GM21367 (cell line): ENCODE measurements at regions not wholly inside any gene's neighbourhood (a gene's known extent, or its start where the extent isn't known, plus 50 kb on each side); places are given as distances from the start of the nearest gene placed in this dataset.

Experiments used
- ATAC-seq: cut with Tn5 transposase; IDR thresholded peaks from one replicate; pipeline ENCODE4 v1.9.1; 2021; ENCODE audit not compliant: unreplicated experiment

DNA sequence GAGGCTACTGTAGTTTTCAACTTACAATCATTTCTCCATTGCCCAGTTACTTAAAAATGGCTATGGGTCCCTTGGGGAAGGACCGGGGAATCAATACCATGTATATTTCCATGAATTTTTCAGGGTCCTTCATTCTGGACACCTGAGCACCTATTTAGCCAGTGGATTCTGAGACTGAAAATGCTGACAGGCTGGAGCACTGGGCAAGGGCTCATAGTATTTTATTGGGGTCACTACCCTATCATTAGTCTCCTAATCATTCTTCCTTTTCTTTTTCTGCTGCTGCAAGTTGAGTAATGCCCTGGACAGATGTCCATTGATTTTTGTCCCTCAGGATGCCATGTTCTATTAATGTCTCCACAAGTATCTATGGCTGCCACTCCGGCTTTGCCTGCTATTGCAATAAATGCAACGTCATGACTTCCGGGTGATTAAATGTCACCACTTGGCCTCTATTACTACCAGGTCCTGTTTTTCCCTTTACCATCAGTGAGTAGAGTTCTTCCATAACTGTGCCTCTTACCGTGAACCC lies 279.3 kb upstream of the FBXL7 start:
- no peak for ATAC-seq

GRCh38 chr5:15215056-15215455 lies 284.9 kb upstream of the FBXL7 start:
- ATAC-seq: no peak

- no peak for ATAC-seq
Observed at GRCh38 chr5:15214010-15214409, 286.0 kb upstream of the FBXL7 start.

- no peak for ATAC-seq
Observed at GRCh38 chr5:15209053-15209762, 290.8 kb upstream of the FBXL7 start.

- no peak for ATAC-seq
Observed at GRCh38 chr5:15206133-15206532, 293.8 kb upstream of the FBXL7 start.

GRCh38 chr5:15203376-15203775 lies 296.6 kb upstream of the FBXL7 start:
- no peak for ATAC-seq

- no peak for ATAC-seq
Observed at GRCh38 chr5:15191012-15191411, 309.0 kb upstream of the FBXL7 start.

DNA sequence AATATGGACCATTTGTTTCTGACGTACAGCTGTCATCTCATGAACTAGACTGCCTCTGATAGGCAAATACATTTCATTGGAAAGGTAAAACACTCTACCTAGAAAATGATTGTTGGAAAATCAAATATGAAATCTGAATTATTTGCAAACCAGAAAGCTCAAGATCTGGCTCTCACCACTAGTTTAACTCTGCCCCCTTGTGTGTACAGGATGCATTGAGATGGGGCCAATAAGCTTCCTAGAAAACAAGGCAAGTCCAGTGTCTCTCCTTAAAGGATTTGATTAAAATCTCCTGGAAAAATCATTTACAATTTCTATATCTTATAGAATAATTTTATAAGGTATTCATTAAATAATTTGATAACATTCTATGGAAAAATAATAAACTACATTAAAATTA lies 311.9 kb upstream of the ANKH start:
- ATAC-seq: no peak

DNA sequence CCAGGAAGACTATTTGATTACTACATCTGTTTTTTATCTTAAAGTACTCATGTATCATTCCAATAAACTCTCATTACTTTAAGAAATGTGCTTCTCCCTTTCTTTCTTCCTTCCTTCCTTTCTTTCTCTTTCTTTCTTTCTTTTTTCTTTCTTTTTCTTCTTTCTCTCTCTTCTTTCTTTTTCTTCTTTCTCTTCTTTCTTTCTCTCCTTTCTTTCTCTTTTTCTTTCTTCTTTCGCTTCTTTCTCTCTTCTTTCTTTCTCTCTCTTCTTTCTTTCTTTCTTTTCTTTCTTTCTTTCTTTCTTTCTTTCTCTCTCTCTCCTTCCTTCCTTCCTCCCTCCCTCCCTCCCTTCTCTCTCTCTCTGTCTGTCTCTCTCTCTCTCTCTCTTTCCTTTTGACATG lies 298.6 kb upstream of the ANKH start:
- ATAC-seq: no peak

DNA sequence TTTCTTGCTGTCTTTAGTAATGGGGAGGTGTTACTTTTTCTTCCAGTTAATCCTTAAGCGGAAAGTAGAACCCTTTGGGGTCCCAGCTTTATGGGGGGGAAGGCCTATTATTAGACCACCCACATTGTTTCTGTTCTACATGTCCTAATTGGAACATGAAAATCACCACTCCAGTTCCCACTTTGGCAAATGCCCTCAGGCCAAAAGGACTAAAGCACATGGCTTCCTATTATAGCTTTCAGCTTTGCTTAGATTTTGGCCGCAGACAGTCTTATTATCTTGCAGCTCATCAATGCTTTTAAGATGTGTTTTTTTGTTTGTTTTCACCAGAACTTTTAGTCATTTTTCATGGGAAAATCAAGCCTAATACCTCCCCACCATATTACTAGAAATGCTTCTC lies 296.8 kb upstream of the ANKH start:
- ATAC-seq: no peak

DNA sequence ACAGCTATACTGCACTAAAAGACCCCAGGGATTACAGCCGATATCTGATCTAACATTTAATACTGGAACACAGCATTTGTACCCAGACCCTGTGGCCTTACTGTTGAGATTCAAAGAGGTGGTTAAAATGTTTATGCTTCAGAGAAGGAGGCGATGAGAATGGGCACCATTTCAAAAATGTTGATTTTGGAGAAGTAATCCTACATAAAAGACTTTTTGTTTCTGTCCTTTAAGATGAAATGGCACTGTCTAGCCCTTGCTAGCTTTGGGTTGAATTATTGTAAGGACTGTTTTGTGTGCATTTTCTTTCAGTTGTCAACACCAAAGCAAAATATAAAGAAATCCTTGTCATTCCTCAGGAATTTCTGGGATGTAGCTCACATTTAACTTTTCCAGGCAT lies 288.5 kb upstream of the ANKH start:
- no peak for ATAC-seq

GRCh38 chr5:15159606-15160005 lies 288.0 kb upstream of the ANKH start:
- ATAC-seq: no peak

GRCh38 chr5:15142458-15142857 lies 270.9 kb upstream of the ANKH start:
- no peak for ATAC-seq

- no peak for ATAC-seq
Observed at GRCh38 chr5:15137414-15137813, 265.8 kb upstream of the ANKH start.

GRCh38 chr5:15135661-15136060 lies 264.1 kb upstream of the ANKH start:
- no peak for ATAC-seq

- no peak for ATAC-seq
Observed at GRCh38 chr5:15133456-15133965, 261.9 kb upstream of the ANKH start.

GRCh38 chr5:15132816-15133405 lies 261.3 kb upstream of the ANKH start:
- ATAC-seq: no peak

- no peak for ATAC-seq
Observed at GRCh38 chr5:15131909-15132308, 260.3 kb upstream of the ANKH start.

GRCh38 chr5:15124871-15125568 lies 253.4 kb upstream of the ANKH start:
- ATAC-seq: no peak

- no peak for ATAC-seq
Observed at GRCh38 chr5:15124461-15124860, 252.9 kb upstream of the ANKH start.

DNA sequence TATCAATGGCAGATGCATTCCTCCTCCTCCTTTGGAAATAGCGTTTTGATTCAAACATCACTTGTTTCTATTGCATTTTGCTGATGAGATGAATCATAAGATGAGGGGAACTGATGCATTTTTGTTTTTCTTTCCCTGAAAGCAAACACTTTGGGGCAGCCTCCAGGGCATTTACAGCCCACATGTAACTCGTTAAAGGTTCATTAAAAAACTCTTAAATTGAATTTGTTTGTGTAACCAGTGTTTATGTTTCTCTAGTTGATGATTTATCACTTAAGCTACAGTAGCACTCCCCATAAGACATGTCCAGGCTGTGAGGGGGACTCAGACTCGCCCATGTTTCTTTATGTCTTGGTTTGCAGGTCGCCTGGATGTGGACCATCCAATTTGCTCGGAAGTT lies 246.1 kb upstream of the ANKH start:
- no peak for ATAC-seq

DNA sequence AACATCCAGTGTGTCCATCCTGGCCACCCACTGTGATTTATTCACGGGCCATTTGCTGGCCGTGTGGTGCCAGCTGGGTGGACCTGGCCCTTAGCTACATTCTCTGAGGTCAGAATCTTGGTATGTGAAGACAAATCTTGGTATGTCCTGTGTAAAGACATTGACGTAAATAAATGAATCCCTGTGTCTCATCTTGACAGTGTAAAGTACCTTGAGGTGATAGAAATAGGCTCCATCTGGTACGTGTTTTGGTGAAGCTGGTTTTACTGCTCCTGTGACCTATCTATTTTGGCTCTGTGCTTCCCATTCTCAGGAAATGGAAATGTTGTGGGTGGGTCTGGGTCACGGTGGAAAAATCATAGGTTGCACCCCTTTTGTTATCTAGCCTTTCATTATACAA lies 245.4 kb upstream of the ANKH start:
- ATAC-seq: no peak
